ENCODE measurements at regions not wholly inside any gene's neighbourhood (a gene's known extent, or its start where the extent isn't known, plus 50 kb on each side); places are given as distances from the start of the nearest gene placed in this dataset.
"Not testable (repeated sequence)": the region's sequence is repeated elsewhere in the genome, so short reads cannot be mapped to it uniquely, and the experiment has no call there.

GRCh38 chr1:14421295-14421976 lies 177.0 kb upstream of the KAZN start:
- no peak for DNase-seq

GRCh38 chr1:14421977-14422609 lies 176.4 kb upstream of the KAZN start:
- no peak for DNase-seq

DNA sequence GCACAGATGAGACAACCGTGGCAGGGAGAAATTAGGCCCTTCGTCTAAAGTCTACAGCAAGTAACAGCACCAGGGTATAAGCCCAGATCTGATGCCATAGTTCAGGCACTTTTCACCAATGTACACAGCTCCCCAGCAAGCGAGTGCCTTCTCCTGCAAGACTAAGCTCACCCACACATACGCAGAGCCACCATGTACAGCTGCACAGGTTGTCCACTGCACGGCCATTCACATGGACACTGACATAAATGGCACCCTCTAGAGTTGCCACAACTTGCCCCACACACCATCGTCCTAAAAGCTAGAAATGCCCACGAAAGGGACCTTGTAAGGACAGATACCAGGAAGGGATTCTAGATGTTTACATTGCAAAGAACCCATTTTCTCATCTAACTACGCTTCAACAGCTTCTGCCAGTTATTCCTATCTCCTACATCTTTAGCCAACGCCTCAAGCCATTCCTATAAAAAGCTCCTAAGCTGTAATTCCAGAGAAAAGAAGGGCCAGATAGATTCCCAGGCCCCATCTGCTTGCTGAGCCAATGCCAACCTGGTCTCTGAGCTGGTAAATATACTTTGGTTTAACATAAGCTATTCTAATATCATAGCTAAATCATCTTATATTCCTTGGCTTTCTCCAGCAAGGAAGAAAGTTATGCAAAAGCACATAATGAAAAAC lies 174.0 kb upstream of the KAZN start:
- DNase-seq: no peak

GRCh38 chr1:14426854-14427253 lies 171.6 kb upstream of the KAZN start:
- DNase-seq: no peak

- DNase-seq: no peak
Observed at GRCh38 chr1:14429577-14429976, 168.9 kb upstream of the KAZN start.

- not testable (repeated sequence) for DNase-seq
Observed at GRCh38 chr1:14432728-14433127, 165.8 kb upstream of the KAZN start.

GRCh38 chr1:14435368-14436023 lies 163.0 kb upstream of the KAZN start:
- no peak for DNase-seq

DNA sequence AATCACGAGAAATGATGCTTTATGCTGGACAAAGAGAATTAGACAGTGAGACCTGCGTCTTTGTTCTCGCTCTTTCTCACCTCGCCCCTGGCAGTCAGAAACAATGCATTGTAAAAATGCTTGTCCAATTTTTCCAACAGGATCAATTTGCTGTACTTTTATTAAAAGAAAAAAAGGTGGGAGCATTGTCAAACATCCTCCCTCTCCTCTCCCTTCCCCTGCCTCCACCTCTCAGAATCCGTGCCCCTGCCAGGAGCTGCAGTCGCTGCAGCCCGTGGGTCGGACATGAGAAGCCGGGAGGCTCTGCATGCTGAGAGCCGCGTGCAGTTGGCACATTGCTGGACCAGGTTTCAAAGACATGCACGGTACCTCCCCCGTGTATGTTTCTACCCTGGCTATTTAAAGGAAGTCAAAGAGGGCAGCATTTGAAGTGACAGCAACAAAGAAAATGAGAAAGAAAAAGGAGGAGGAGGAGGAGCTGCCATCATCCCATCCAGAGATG lies 161.0 kb upstream of the KAZN start:
- no peak for DNase-seq

- no peak for DNase-seq
Observed at GRCh38 chr1:14438127-14438769, 160.2 kb upstream of the KAZN start.

GRCh38 chr1:14439015-14439414 lies 159.5 kb upstream of the KAZN start:
- no peak for DNase-seq

GRCh38 chr1:14440166-14440565 lies 158.3 kb upstream of the KAZN start:
- no peak for DNase-seq

GRCh38 chr1:14440731-14441130 lies 157.8 kb upstream of the KAZN start:
- no peak for DNase-seq

GRCh38 chr1:14441302-14441741 lies 157.2 kb upstream of the KAZN start:
- no peak for DNase-seq

GRCh38 chr1:14442669-14443068 lies 155.8 kb upstream of the KAZN start:
- no peak for DNase-seq

DNA sequence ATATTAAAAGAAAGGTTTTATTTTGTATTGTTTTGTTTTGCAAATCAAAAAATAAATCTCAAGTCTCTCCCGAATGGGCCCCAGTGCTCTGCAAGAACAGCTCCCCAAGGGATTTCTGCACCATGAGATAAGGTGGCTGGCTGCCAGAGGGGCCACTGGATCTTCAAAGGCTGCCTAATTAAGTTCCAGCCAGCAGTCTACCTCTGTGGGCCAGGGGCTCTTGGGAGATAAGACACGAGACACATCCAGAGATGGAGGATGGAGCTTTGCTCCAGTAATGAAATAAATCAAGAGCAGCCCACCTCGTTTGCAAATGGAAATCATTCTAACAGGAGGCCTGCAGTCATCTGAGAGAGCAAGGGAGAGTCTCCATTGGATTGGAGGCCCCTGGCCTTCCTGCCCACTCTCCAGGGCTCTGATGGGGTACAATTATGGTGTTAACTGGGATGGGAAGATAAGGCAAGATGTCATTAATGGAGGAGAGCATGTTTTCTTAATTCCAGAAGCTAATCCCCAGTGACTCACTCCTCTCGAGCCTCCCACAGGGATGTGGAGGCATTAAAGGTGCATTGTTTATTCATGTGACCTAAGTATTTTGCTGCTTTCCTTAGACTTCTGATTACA lies 155.2 kb upstream of the KAZN start:
- DNase-seq: no peak

DNA sequence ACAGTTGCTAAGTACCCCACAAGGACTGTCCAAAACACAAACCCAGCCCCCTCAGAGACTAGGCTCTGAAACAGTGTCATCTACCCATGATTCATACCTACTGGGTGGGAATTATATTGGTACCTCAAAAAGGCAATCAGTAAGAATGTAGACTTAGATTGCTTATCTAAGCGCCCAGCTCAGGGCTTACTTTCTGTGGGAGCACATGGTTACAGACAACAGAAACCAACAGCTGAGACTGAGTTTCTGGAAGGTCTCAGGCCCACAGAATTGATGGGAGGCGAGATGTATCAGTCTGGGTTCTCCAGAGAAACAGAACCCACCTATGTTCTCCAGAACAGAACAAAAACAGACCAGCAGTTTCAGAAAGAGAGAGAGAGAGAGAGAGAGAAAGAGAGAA lies 147.3 kb upstream of the KAZN start:
- DNase-seq: no peak

DNA sequence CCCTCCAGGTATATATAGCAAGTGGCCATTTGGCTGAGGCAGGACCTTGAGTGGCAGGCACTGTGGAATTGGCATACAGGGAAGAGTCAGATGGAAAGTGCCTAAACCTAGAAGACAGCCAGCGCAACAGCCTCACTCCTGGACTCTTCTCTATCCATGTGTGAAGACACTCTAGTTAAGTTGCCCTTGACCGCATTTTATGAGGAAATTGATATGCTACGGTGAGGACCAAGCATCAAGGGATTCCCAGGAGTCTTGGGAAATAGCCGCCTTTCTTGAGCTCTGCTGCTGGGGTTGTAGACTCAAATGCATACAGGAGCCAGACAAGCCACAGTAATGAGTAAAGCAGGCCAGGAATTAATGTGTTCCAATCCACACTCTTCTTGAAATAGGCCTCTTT lies 145.9 kb upstream of the KAZN start:
- no peak for DNase-seq

DNA sequence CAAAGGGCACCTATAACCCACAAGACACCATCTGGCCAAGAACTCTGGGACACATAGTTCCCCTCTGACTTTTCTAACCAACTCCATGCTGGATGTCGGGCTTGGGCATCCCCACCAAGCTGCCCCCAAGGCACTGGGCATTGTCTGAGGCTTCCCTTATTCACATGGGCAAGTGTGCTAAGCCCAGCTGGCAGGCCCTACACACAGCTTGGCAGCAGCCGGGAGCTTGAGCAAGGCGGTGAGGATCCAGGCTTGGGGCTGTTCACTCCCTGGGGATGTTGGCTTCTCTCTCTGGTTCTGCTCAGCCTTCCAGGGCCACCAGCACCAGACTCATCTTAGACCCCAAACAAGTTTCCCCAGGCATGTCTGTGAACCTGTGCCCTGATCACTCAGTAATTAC lies 138.3 kb upstream of the KAZN start:
- DNase-seq: no peak

DNA sequence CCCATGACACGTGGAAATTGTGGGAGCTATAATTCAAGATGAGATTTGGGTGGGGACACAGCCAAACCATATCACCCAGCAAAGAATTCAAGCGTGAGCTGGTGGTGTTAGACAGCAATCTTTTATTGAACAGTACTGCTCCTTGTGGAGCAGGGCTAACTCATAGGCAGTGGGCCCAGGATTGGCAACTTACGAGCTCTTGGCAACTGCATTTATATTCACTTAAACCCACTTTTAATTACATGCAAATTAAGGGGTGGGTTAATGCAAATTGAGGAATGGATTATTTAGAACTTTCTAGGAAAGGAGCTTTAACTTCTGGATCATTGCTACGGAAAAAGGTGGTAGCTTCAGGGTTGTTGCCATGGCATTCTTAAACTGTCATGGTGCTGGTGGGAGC lies 135.6 kb upstream of the KAZN start:
- no peak for DNase-seq

DNA sequence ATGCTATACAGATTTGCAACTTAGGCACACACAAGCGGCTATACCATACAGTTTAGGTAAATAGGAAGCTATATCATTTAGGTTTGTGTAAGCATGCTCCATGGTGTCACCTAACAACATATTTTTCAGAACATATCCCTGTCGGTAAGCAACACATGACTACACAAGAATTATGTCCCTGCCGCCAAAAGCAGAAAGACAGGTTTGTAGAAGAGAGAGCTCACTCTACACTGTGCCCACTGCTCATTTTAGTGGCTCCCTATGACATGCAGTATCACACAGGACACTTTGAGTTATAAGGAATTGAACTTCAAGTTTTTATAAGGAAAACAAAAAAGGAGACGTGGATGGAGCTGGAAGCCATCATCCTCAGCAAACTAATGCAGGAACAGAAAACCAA lies 132.5 kb upstream of the KAZN start:
- no peak for DNase-seq

DNA sequence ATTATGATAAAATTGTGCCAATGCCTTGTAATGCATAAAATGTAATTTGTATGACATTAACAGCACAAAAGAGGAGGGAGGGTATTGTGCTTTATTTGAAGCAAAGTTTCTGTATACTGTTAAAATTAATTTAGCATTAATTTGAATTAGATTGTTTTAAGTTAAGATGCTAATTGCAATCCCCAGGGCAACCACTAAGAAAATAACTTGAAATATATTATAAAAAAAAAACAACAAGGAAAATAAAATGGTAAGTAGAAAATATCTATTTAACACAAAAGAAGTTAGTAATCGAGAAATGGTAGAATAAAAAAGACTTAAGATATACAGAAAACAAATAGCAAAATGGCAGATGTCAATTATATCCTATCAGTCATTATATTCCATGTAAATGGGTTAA lies 131.4 kb upstream of the KAZN start:
- no peak for DNase-seq

GRCh38 chr1:14468751-14469150 lies 129.7 kb upstream of the KAZN start:
- no peak for DNase-seq

- no peak for DNase-seq
Observed at GRCh38 chr1:14470802-14471201, 127.7 kb upstream of the KAZN start.

Measured in NCI-H1417 treated with DMSO at 0.1 percent for 48 hours (cell line).